ENCODE measurements at regions not wholly inside any gene's neighbourhood (a gene's known extent, or its start where the extent isn't known, plus 50 kb on each side); places are given as distances from the start of the nearest gene placed in this dataset.

DNA sequence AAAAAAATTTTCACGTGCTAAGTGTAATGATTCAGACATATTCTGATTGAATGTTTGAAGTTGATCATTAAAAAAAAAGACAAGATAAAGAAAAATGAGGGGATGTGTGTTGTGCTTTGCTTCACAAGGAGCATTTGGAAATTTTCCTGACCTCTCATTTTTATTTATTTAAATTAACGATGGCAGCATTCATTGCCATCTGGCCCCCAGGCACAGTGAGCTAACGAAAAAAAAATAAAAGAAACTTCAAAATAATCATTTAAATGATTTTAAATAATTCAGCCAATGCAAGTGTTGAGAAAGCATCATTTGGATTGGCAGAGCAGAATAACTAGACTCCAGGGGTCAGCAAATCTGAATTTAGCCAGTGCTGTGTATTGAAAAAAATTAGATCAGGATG, 1037.2 kb downstream of the CDH11 start:
- TF ChIP-seq POLR2A (IDR thresholded peaks at IDR 0.05): no peak
- TF ChIP-seq, protein P1, sequence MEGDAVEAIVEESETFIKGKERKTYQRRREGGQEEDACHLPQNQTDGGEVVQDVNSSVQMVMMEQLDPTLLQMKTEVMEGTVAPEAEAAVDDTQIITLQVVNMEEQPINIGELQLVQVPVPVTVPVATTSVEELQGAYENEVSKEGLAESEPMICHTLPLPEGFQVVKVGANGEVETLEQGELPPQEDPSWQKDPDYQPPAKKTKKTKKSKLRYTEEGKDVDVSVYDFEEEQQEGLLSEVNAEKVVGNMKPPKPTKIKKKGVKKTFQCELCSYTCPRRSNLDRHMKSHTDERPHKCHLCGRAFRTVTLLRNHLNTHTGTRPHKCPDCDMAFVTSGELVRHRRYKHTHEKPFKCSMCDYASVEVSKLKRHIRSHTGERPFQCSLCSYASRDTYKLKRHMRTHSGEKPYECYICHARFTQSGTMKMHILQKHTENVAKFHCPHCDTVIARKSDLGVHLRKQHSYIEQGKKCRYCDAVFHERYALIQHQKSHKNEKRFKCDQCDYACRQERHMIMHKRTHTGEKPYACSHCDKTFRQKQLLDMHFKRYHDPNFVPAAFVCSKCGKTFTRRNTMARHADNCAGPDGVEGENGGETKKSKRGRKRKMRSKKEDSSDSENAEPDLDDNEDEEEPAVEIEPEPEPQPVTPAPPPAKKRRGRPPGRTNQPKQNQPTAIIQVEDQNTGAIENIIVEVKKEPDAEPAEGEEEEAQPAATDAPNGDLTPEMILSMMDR (IDR thresholded peaks at IDR 0.05): no peak
